A549 (cell line): ENCODE measurements at regions not wholly inside any gene's neighbourhood (a gene's known extent, or its start where the extent isn't known, plus 50 kb on each side); places are given as distances from the start of the nearest gene placed in this dataset.

ENCODE experiments used
- ATAC-seq, 2 experiments: fragments of 200-7000 bp in 1 of 2; fragments of >200 bp in 1 of 2; cut with Nextera tagmentation in 1 of 2; cut with Tn5 transposase in 1 of 2; 3 replicates each; pipeline versions ENCODE4 v1.8.0 to v1.9.1; 2018 to 2020; ENCODE audit warnings: mild to moderate bottlenecking in 1 of 2, moderate library complexity in 1 of 2
- CTCF ChIA-PET: fragments of 300-600 bp; sonication (Branson Sonifier 250); formaldehyde crosslinking; extraction: SDS; loops from one replicate; lab custom pipeline; 2021; ENCODE audit warnings: antibody characterized with exemption, inconsistent platforms; lab: Yijun Ruan, JAX
- POLR2A ChIA-PET: fragments of 350-600 bp; formaldehyde crosslinking; extraction: SDS; loops from one replicate; lab custom pipeline; 2021; ENCODE audit warnings: antibody characterized with exemption, inconsistent platforms; lab: Yijun Ruan, JAX
- DNase-seq, 2 experiments: peaks; one replicate each; pipeline versions ENCODE4 v3.0.0 to v3.0.0-alpha.2; 2011 to 2016; ENCODE audit warnings: low read depth in 1 of 2, low spot score in 1 of 2
- FAIRE-seq: peaks from 2 replicates; lab custom pipeline; 2011; peaks lifted over from hg19 to GRCh38; lab: Jason Lieb, UNC
- H3K27ac ChIP-seq, 2 experiments: fragments of >200 bp; sonication (Bioruptor Twin); formaldehyde crosslinking; 3 replicates each; pipeline ENCODE4 v1.5.1; 2016 to 2017
- H3K4me1 ChIP-seq: fragments of >200 bp; sonication (Bioruptor Twin); formaldehyde crosslinking; 3 replicates; pipeline ENCODE4 v1.6.1; 2016
- H3K4me2 ChIP-seq: fragments of >200 bp; sonication (Bioruptor Twin); formaldehyde crosslinking; 3 replicates; pipeline ENCODE4 v1.6.1; 2016
- H3K4me3 ChIP-seq: fragments of >200 bp; sonication (Bioruptor Twin); formaldehyde crosslinking; 3 replicates; pipeline ENCODE4 v1.5.1; 2016
- H3K9me3 ChIP-seq: fragments of >200 bp; sonication (Bioruptor Twin); formaldehyde crosslinking; 3 replicates; pipeline ENCODE4 v1.6.1; 2016
- ATOH8 ChIP-seq: fragments of 250-450 bp; sonication (Bioruptor Pico); IDR thresholded peaks from 2 replicates; pipeline ENCODE4 v1.5.0; 2020; ENCODE audit warnings: low read depth, mild to moderate bottlenecking, moderate library complexity
- CBX2 ChIP-seq: fragments of 200-600 bp; sonication (generic); IDR thresholded peaks from 2 replicates; pipeline ENCODE4 v1.6.1; 2016; ENCODE audit warnings: low read depth, mild to moderate bottlenecking, borderline replicate concordance
- CEBPB ChIP-seq, 2 experiments: fragments of >200 bp in 1 of 2; sonication (Bioruptor Twin) in 1 of 2; formaldehyde crosslinking in 1 of 2; IDR thresholded peaks; 2 replicates each; pipeline ENCODE4 v1.6.1; 2012 to 2016
- CHD2 ChIP-seq: fragments of 150-350 bp; IDR thresholded peaks from 2 replicates; pipeline ENCODE4 v1.6.1; 2014; ENCODE audit warnings: low read length; ENCODE audit not compliant: partially characterized antibody
- E2F6 ChIP-seq: IDR thresholded peaks from 2 replicates; pipeline ENCODE4 v1.6.1; 2012; ENCODE audit warnings: low read depth, borderline replicate concordance
- EHMT2 ChIP-seq: fragments of 200-600 bp; sonication (generic); IDR thresholded peaks from 2 replicates; pipeline ENCODE4 v1.6.1; 2016; ENCODE audit warnings: antibody characterized with exemption, low read depth, mild to moderate bottlenecking, moderate library complexity
- FOSB ChIP-seq: fragments of 250-450 bp; sonication (Bioruptor Pico); IDR thresholded peaks from 2 replicates; pipeline ENCODE4 v1.5.0; 2020; ENCODE audit warnings: mild to moderate bottlenecking, moderate library complexity
- HDAC2 ChIP-seq: fragments of 200-600 bp; sonication (generic); IDR thresholded peaks from 2 replicates; pipeline ENCODE4 v1.6.1; 2016
- HMGXB4 ChIP-seq: fragments of 250-450 bp; sonication (Bioruptor Pico); IDR thresholded peaks from 2 replicates; pipeline ENCODE4 v1.5.0; 2021; ENCODE audit warnings: mild to moderate bottlenecking, moderate library complexity, borderline replicate concordance
- HOXA7 ChIP-seq: fragments of 250-450 bp; sonication (Bioruptor Pico); IDR thresholded peaks from 2 replicates; pipeline ENCODE4 v1.5.0; 2020; ENCODE audit warnings: mild to moderate bottlenecking, moderate library complexity
- HOXB5 ChIP-seq: fragments of 250-450 bp; sonication (Bioruptor Pico); IDR thresholded peaks from 2 replicates; pipeline ENCODE4 v1.5.0; 2020; ENCODE audit warnings: mild to moderate bottlenecking, moderate library complexity
- KDM5A ChIP-seq: fragments of 200-600 bp; sonication (generic); IDR thresholded peaks from 2 replicates; pipeline ENCODE4 v1.6.1; 2016; ENCODE audit warnings: antibody characterized with exemption, mild to moderate bottlenecking
- MAFK ChIP-seq: fragments of 450-650 bp; IDR thresholded peaks from 2 replicates; pipeline ENCODE4 v1.6.1; 2014; ENCODE audit not compliant: partially characterized antibody
- MAX ChIP-seq: IDR thresholded peaks from 2 replicates; pipeline ENCODE4 v1.6.1; 2012
- PBX3 ChIP-seq: IDR thresholded peaks from 2 replicates; pipeline ENCODE4 v1.6.1; 2012
- POLR2AphosphoS2 ChIP-seq: conservative IDR thresholded peaks from 2 replicates; pipeline ENCODE4 v1.6.1; 2012; ENCODE audit warnings: low read length, improper control_type of control experiment, inconsistent platforms
- RAD21 ChIP-seq, 2 experiments: fragments of >200 bp in 1 of 2; sonication (Bioruptor Twin) in 1 of 2; formaldehyde crosslinking in 1 of 2; IDR thresholded peaks in 1 of 2; conservative IDR thresholded peaks in 1 of 2; 2 replicates in 1 of 2; 3 replicates in 1 of 2; pipeline ENCODE4 v1.6.1; 2012 to 2018; ENCODE audit warnings: inconsistent platforms in 1 of 2
- RARB ChIP-seq: fragments of 250-450 bp; sonication (Bioruptor Pico); IDR thresholded peaks from 2 replicates; pipeline ENCODE4 v1.8.0; 2021; ENCODE audit warnings: mild to moderate bottlenecking, moderate library complexity
- REST ChIP-seq: fragments of 200-600 bp; sonication (generic); IDR thresholded peaks from 2 replicates; pipeline ENCODE4 v1.6.1; 2016; ENCODE audit warnings: antibody characterized with exemption, mild to moderate bottlenecking, moderate library complexity
- RNF2 ChIP-seq: fragments of 200-600 bp; sonication (generic); IDR thresholded peaks from 2 replicates; pipeline ENCODE4 v1.6.1; 2016; ENCODE audit warnings: low read depth, mild to moderate bottlenecking, antibody characterized with exemption, moderate library complexity, borderline replicate concordance
- SREBF2 ChIP-seq: fragments of 450-650 bp; IDR thresholded peaks from 2 replicates; pipeline ENCODE4 v1.6.1; 2014; ENCODE audit warnings: mild to moderate bottlenecking, moderate library complexity
- TFCP2L1 ChIP-seq: fragments of 250-450 bp; sonication (Bioruptor Pico); IDR thresholded peaks from 2 replicates; pipeline ENCODE4 v1.5.0; 2021; ENCODE audit warnings: mild to moderate bottlenecking
- ZC3H11A ChIP-seq: fragments of 450-650 bp; IDR thresholded peaks from 2 replicates; pipeline ENCODE4 v1.6.1; 2014; ENCODE audit warnings: antibody characterized with exemption, mild to moderate bottlenecking
- WGBS: methylation state at CpG from one replicate; pipeline ENCODE4 v1.1.6; 2017; ENCODE audit errors: missing lambda C conversion rate; 5-methylcytosine and 5-hydroxymethylcytosine counted together

GRCh38 chr11:70577258-70577603 lies 178.9 kb downstream of the CTTN start (continued):
- no peak for TF ChIP-seq REST
- no peak for TF ChIP-seq KDM5A
- TF ChIP-seq POLR2AphosphoS2, result no peak

- no peak for ATAC-seq
- H3K9me3 ChIP-seq, result no peaks in the 10 kb centered on the region
- no peak overlapping the region for H3K4me3 ChIP-seq
- TF ChIP-seq MAFK (no peak), RARB (CRISPR knock-in tag) (no peak), HDAC2 (no peak), RAD21 (conservative IDR thresholded peaks at IDR 0.05 in 1 of 2, IDR thresholded peaks at IDR 0.05 in 1 of 2) (no peak), CEBPB (IDR thresholded peaks at IDR 0.05) (no peak), PBX3 (no peak), CHD2 (no peak), HOXA7 (no peak), SREBF2 (no peak)
- WGBS, result 80% methylated on average over 11 of the region's 14 CpGs
- no peak for DNase-seq
- H3K27ac ChIP-seq, result no peak overlapping the region
- no peak for FAIRE-seq
- peaks cover 9% of the 10 kb centered on the region; the same call in 2 of the 3 replicates for H3K4me1 ChIP-seq
- ChIA-PET CTCF (no interaction called here), POLR2A (no interaction called here)
- H3K4me2 ChIP-seq, result no peak overlapping the region
Observed at GRCh38 chr11:70577948-70578347, 179.6 kb downstream of the CTTN start.

- no peaks in the 10 kb centered on the region for H3K9me3 ChIP-seq
- 91% methylated on average over 10 of the region's 14 CpGs for WGBS
- H3K27ac ChIP-seq, result no peak overlapping the region
- FAIRE-seq, result no peak
- no peak overlapping the region for H3K4me3 ChIP-seq
- TF ChIP-seq RNF2, result no peak
- TF ChIP-seq ZC3H11A, result no peak
- no peak for TF ChIP-seq MAFK
- TF ChIP-seq FOSB (CRISPR knock-in tag), result no peak
- no peak for TF ChIP-seq CBX2
- no peak for TF ChIP-seq EHMT2
- TF ChIP-seq, all 56 proteins: peak for 0
- Histone ChIP-seq H3K4me1 (peaks cover 9% of the 10 kb centered on the region; the same call in 2 of the 3 replicates), H3K4me2 (no peak overlapping the region)
- no peak for DNase-seq
- CTCF ChIA-PET, result no interaction called here
- POLR2A ChIA-PET, result no interaction called here
- ATAC-seq, result no peak
Observed at GRCh38 chr11:70578371-70578770, 180.0 kb downstream of the CTTN start.

- Histone ChIP-seq H3K4me3 (no peak overlapping the region), H3K4me1 (peaks cover 9% of the 10 kb centered on the region; the same call in 2 of the 3 replicates), H3K9me3 (no peaks in the 10 kb centered on the region), H3K27ac (no peak overlapping the region), H3K4me2 (no peak overlapping the region)
- FAIRE-seq (no peak), DNase-seq (no peak), ATAC-seq (no peak)
- ChIA-PET POLR2A (no interaction called here), CTCF (no interaction called here)
- 87% methylated on average over 8 of the region's 9 CpGs for WGBS
- no peak for TF ChIP-seq MAX
- TF ChIP-seq HOXB5 (CRISPR knock-in tag), result no peak
- TF ChIP-seq RAD21 (conservative IDR thresholded peaks at IDR 0.05 in 1 of 2, IDR thresholded peaks at IDR 0.05 in 1 of 2), result no peak
- TF ChIP-seq TFCP2L1 (CRISPR knock-in tag), result no peak
- TF ChIP-seq E2F6, result no peak
- no peak for TF ChIP-seq HMGXB4 (CRISPR knock-in tag)
- TF ChIP-seq ATOH8 (CRISPR knock-in tag), result no peak
Observed at GRCh38 chr11:70578831-70579230, 180.5 kb downstream of the CTTN start.
